ENCODE measurements at regions not wholly inside any gene's neighbourhood (a gene's known extent, or its start where the extent isn't known, plus 50 kb on each side); places are given as distances from the start of the nearest gene placed in this dataset.
"Not testable (repeated sequence)": the region's sequence is repeated elsewhere in the genome, so short reads cannot be mapped to it uniquely, and the experiment has no call there.

GRCh38 chr2:8592736-8593135 lies 89.1 kb upstream of the ID2 start:
- DNase-seq: no peak

- DNase-seq: peak; percentile 52
These were observed 88.6 kb upstream of the ID2 start for GRCh38 chr2:8593243-8593642.

- DNase-seq: no peak
These were observed 87.0 kb upstream of the ID2 start for GRCh38 chr2:8594731-8595427.

GRCh38 chr2:8595428-8595805 lies 86.4 kb upstream of the ID2 start:
- DNase-seq: no peak

GRCh38 chr2:8595811-8596600 lies 85.8 kb upstream of the ID2 start:
- no peak for DNase-seq

GRCh38 chr2:8597094-8597493 lies 84.8 kb upstream of the ID2 start:
- no peak for DNase-seq

GRCh38 chr2:8597559-8598225 lies 84.2 kb upstream of the ID2 start:
- no peak for DNase-seq

- DNase-seq: peak; percentile 70
These were observed 83.3 kb upstream of the ID2 start for GRCh38 chr2:8598295-8599165.

- no peak for DNase-seq
These were observed 82.2 kb upstream of the ID2 start for GRCh38 chr2:8599421-8600242.

GRCh38 chr2:8600456-8600855 lies 81.4 kb upstream of the ID2 start:
- no peak for DNase-seq

GRCh38 chr2:8602809-8603208 lies 79.0 kb upstream of the ID2 start:
- DNase-seq: no peak

- DNase-seq: not testable (repeated sequence)
These were observed 78.5 kb upstream of the ID2 start for GRCh38 chr2:8603356-8603755.

GRCh38 chr2:8604262-8604661 lies 77.6 kb upstream of the ID2 start:
- DNase-seq: no peak

- no peak for DNase-seq
These were observed 76.3 kb upstream of the ID2 start for GRCh38 chr2:8605351-8606065.

GRCh38 chr2:8606226-8606625 lies 75.6 kb upstream of the ID2 start:
- no peak for DNase-seq

- no peak for DNase-seq
These were observed 75.0 kb upstream of the ID2 start for GRCh38 chr2:8606649-8607550.

- DNase-seq: no peak
These were observed 74.2 kb upstream of the ID2 start for GRCh38 chr2:8607606-8608005.

GRCh38 chr2:8608411-8608954 lies 73.4 kb upstream of the ID2 start:
- peak; percentile 55 for DNase-seq

- DNase-seq: no peak
These were observed 72.5 kb upstream of the ID2 start for GRCh38 chr2:8609357-8609811.

GRCh38 chr2:8610775-8611174 lies 71.1 kb upstream of the ID2 start:
- not testable (repeated sequence) for DNase-seq

All from hematopoietic multipotent progenitor cell treated with erythropoietin and hydrocortisone succinate and interleukin-3 and kit ligand, for 6 days (in vitro differentiated cells).